ENCODE measurements at regions not wholly inside any gene's neighbourhood (a gene's known extent, or its start where the extent isn't known, plus 50 kb on each side); places are given as distances from the start of the nearest gene placed in this dataset.

DNA sequence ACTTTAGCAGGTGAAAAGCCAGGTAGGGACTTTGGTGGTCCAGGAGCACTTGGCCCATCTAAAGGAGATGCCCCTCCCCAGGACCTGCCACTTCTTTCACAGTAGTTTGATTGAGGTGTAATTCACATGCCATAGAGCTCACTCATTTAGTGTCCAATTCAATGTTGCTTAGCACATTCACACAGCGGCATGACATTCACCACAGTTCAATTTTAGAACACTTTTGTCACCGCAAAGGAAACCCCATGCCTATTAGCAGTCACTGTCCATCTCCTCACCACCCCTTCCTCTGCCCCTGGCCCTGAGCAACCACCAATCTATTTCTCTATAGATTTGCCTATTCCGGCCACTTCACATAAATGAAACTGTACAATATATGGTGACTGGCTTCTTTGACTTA lies 211.6 kb upstream of the ZMIZ1 start:
- no peak for TF ChIP-seq POLR2AphosphoS5 (IDR thresholded peaks at IDR 0.05; ENCODE audit: low read depth, low read length)
- no peak for TF ChIP-seq JUND (IDR thresholded peaks at IDR 0.05)
- no peak for TF ChIP-seq CTCF (IDR thresholded peaks at IDR 0.05)
- no peak for TF ChIP-seq MXI1 (IDR thresholded peaks at IDR 0.05; ENCODE audit: low read depth, low read length)
- no peak for TF ChIP-seq RAD21 (IDR thresholded peaks at IDR 0.05; ENCODE audit: low read length)
- TF ChIP-seq PBX3 (IDR thresholded peaks at IDR 0.05) = no peak
- no peak for TF ChIP-seq FOSL2 (IDR thresholded peaks at IDR 0.05; ENCODE audit: borderline replicate concordance, low read depth)
- TF ChIP-seq ELF1 (IDR thresholded peaks at IDR 0.05) = no peak
- no peak for TF ChIP-seq GABPA (IDR thresholded peaks at IDR 0.05; ENCODE audit: low read depth)
- TF ChIP-seq EZH2phosphoT487 (IDR thresholded peaks at IDR 0.05; ENCODE audit: borderline replicate concordance, low read depth) = no peak
- no peak for TF ChIP-seq SIN3A (IDR thresholded peaks at IDR 0.05; ENCODE audit: borderline replicate concordance, low read depth, low read length)
- TF ChIP-seq RFX5 (IDR thresholded peaks at IDR 0.05; ENCODE audit: low read length) = no peak
- TF ChIP-seq FOXJ3 (CRISPR knock-in tag; IDR thresholded peaks at IDR 0.05) = no peak
